ENCODE measurements at regions not wholly inside any gene's neighbourhood (a gene's known extent, or its start where the extent isn't known, plus 50 kb on each side); places are given as distances from the start of the nearest gene placed in this dataset.

- no peak for TF ChIP-seq POLR2A (IDR thresholded peaks at IDR 0.05; ENCODE audit: low read depth, low read length)
- no peak for TF ChIP-seq EZH2 (IDR thresholded peaks at IDR 0.05; ENCODE audit: borderline replicate concordance, low read depth, low read length, severe bottlenecking)
- TF ChIP-seq POLR2AphosphoS5 (IDR thresholded peaks at IDR 0.05; ENCODE audit: insufficient read depth, low read depth, low read length), result no peak
- TF ChIP-seq MYC (IDR thresholded peaks at IDR 0.05; ENCODE audit: low read depth, low read length), result no peak
- TF ChIP-seq CTCF (IDR thresholded peaks at IDR 0.05; ENCODE audit: extremely low read depth in 1 of 2, insufficient read depth in 1 of 2, low read depth in 1 of 2, low read length in 2 of 2), result no peak
Observed at GRCh38 chr9:28319981-28320380, 746.7 kb upstream of the C9orf72 start.
